Mammary epithelial cell (primary cell): ENCODE measurements at regions not wholly inside any gene's neighbourhood (a gene's known extent, or its start where the extent isn't known, plus 50 kb on each side); places are given as distances from the start of the nearest gene placed in this dataset.

Source experiments
- EZH2 ChIP-seq: IDR thresholded peaks from 2 replicates; pipeline ENCODE4 v1.6.1; 2012; ENCODE audit warnings: low read length, inconsistent platforms, borderline replicate concordance
- TF ChIP-seq, protein P1 (sequence below), 2 donors: IDR thresholded peaks in 1 of 2; conservative IDR thresholded peaks in 1 of 2; 2 replicates each; pipeline ENCODE4 v1.5.1; 2011 to 2012; ENCODE audit warnings: inconsistent platforms in 2 of 2, low read length in 2 of 2, mild to moderate bottlenecking in 2 of 2, control low read depth in 1 of 2, low read depth in 1 of 2; ENCODE audit not compliant: insufficient read depth in 1 of 2; ENCODE audit errors: extremely low read depth in 1 of 2

DNA sequence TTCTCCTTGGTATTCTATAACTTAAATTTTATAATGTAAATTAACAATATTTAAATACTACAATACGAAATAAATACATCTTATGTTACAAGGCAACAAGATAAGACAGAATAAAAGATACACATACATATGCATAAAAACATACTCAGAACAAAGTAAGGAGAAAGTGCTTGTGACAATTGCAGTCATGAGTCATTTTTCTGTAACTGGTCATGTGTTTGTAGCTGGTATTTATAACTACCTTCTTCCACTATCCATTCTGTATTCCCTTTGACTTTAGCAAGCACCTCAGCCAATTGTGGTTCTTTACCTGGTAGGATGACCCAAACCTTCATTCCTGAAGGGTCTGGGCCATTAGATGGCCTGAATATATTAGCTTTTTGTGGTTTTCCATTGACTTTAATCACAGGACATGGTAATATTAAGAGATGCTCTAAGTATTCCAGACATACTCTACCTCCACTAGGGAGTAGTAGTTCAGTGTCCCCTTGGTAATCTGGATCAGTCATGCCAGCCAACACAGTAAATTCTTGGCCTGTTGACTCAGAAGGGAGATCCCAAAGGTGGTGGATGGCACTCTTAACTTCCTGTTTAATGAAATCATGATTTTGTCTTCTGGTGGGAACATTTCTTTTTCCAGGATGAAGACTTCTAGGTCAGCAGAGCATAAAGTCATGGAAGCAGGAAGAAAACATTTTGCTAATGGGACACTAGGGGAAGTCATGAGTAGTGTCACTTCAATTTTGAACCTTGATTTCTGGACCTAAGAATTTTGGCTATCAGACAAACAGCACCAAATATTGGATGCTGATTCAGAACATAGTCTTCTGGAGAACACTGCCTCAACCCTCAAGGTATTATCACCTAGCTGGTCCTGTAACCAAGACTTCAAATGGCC lies 733.7 kb upstream of the IGFBP3 start:
- TF ChIP-seq, protein P1, sequence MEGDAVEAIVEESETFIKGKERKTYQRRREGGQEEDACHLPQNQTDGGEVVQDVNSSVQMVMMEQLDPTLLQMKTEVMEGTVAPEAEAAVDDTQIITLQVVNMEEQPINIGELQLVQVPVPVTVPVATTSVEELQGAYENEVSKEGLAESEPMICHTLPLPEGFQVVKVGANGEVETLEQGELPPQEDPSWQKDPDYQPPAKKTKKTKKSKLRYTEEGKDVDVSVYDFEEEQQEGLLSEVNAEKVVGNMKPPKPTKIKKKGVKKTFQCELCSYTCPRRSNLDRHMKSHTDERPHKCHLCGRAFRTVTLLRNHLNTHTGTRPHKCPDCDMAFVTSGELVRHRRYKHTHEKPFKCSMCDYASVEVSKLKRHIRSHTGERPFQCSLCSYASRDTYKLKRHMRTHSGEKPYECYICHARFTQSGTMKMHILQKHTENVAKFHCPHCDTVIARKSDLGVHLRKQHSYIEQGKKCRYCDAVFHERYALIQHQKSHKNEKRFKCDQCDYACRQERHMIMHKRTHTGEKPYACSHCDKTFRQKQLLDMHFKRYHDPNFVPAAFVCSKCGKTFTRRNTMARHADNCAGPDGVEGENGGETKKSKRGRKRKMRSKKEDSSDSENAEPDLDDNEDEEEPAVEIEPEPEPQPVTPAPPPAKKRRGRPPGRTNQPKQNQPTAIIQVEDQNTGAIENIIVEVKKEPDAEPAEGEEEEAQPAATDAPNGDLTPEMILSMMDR (conservative IDR thresholded peaks at IDR 0.05 in 1 of 2, IDR thresholded peaks at IDR 0.05 in 1 of 2; ENCODE audit: extremely low read depth in 1 of 2, insufficient read depth in 1 of 2, low read depth in 1 of 2, low read length in 2 of 2), result peak in 1 of 2 donors; percentile 0
- TF ChIP-seq EZH2, result no peak
